IMR-90 (cell line): ENCODE measurements at regions not wholly inside any gene's neighbourhood (a gene's known extent, or its start where the extent isn't known, plus 50 kb on each side); places are given as distances from the start of the nearest gene placed in this dataset.

Source experiments
- ATAC-seq: fragments of 200-7000 bp; cut with Tn5 transposase; 2 replicates; pipeline ENCODE4 v1.9.1; 2020; ENCODE audit warnings: low read depth, mild to moderate bottlenecking, moderate library complexity
- BruUV-seq: library from RNA; stranded (reverse); fragments of 400-500 nt; replicated peaks from 2 replicates; lab custom pipeline; 2021; lab: Mats Ljungman, UMichigan
- CTCF ChIA-PET: fragments of 300-600 bp; formaldehyde crosslinking; extraction: SDS; loops from one replicate; lab custom pipeline; 2021; ENCODE audit warnings: antibody characterized with exemption; lab: Yijun Ruan, JAX
- POLR2A ChIA-PET: fragments of 300-600 bp; sonication (Branson Sonifier 250); formaldehyde crosslinking; loops from one replicate; lab custom pipeline; 2022; ENCODE audit warnings: antibody characterized with exemption; ENCODE audit not compliant: unreplicated experiment; lab: Charles Lee
- DNase-seq: peaks from one replicate; pipeline ENCODE4 v3.0.0; 2013
- H2AFZ ChIP-seq: replicated peaks from 2 replicates; pipeline ENCODE3; 2013; ENCODE audit warnings: low read length, mild to moderate bottlenecking; ENCODE audit not compliant: poor library complexity
- H2AK5ac ChIP-seq: 2 replicates; pipeline ENCODE4 v1.6.1; 2013; ENCODE audit warnings: low read depth, low read length, inconsistent platforms
- H2AK9ac ChIP-seq: replicated peaks from 2 replicates; pipeline ENCODE3; 2013; ENCODE audit warnings: mild to moderate bottlenecking, low read depth, low read length, moderate library complexity; ENCODE audit not compliant: poor library complexity
- H2BK120ac ChIP-seq: 2 replicates; pipeline ENCODE4 v1.6.1; 2013; ENCODE audit warnings: low read depth, low read length, inconsistent platforms
- H2BK15ac ChIP-seq: 3 replicates; pipeline ENCODE4 v1.6.1; 2013; ENCODE audit warnings: low read depth, low read length, inconsistent platforms
- H2BK20ac ChIP-seq: 2 replicates; pipeline ENCODE4 v1.6.1; 2013; ENCODE audit warnings: low read depth, mild to moderate bottlenecking, inconsistent platforms, low read length, moderate library complexity
- H2BK5ac ChIP-seq: 2 replicates; pipeline ENCODE4 v1.6.1; 2013; ENCODE audit warnings: mild to moderate bottlenecking, low read depth, low read length, inconsistent platforms; ENCODE audit not compliant: poor library complexity, severe bottlenecking
- H3K14ac ChIP-seq: replicated peaks from 2 replicates; pipeline ENCODE4 v1.6.1; 2013; ENCODE audit warnings: low read depth, low read length, inconsistent platforms
- H3K18ac ChIP-seq: 2 replicates; pipeline ENCODE4 v1.6.1; 2013; ENCODE audit warnings: low read depth, low read length, control low read depth
- H3K23ac ChIP-seq: 2 replicates; pipeline ENCODE4 v1.6.1; 2013; ENCODE audit warnings: low read depth, low read length, inconsistent platforms
- H3K27ac ChIP-seq: 2 replicates; pipeline ENCODE4 v1.5.1; 2013; ENCODE audit warnings: mild to moderate bottlenecking, control low read depth, low read length; ENCODE audit not compliant: insufficient read depth
- H3K27me3 ChIP-seq: 2 replicates; pipeline ENCODE4 v1.6.1; 2013; ENCODE audit warnings: low read length; ENCODE audit not compliant: control insufficient read depth, insufficient read depth
- H3K36me3 ChIP-seq: 2 replicates; pipeline ENCODE4 v1.6.1; 2013; ENCODE audit warnings: low read length, mixed read lengths; ENCODE audit not compliant: control insufficient read depth, insufficient read depth
- H3K4ac ChIP-seq: 2 replicates; pipeline ENCODE4 v1.6.1; 2013; ENCODE audit warnings: low read depth, low read length, inconsistent platforms
- H3K4me1 ChIP-seq: 2 replicates; pipeline ENCODE4 v1.6.1; 2013; ENCODE audit warnings: low read length, mixed read lengths; ENCODE audit not compliant: control insufficient read depth, insufficient read depth
- H3K4me2 ChIP-seq: 2 replicates; pipeline ENCODE4 v1.6.1; 2013; ENCODE audit warnings: low read depth, mild to moderate bottlenecking, control low read depth, low read length, moderate library complexity
- H3K4me3 ChIP-seq: 2 replicates; pipeline ENCODE4 v1.5.1; 2013; ENCODE audit warnings: low read depth, mild to moderate bottlenecking, control low read depth, low read length, moderate library complexity; ENCODE audit not compliant: insufficient read depth
- H3K56ac ChIP-seq: 2 replicates; pipeline ENCODE4 v1.6.1; 2013; ENCODE audit warnings: low read length, inconsistent platforms; ENCODE audit not compliant: insufficient read depth; ENCODE audit errors: extremely low read depth
- H3K79me1 ChIP-seq, 2 experiments: 2 replicates each; pipeline ENCODE4 v1.6.1; 2013; ENCODE audit warnings: low read length in 2 of 2, inconsistent platforms in 1 of 2, low read depth in 1 of 2
- H3K9ac ChIP-seq: 2 replicates; pipeline ENCODE4 v1.6.1; 2013; ENCODE audit warnings: low read depth, low read length, control low read depth
- H3K9me1 ChIP-seq: 2 replicates; pipeline ENCODE4 v1.6.1; 2013; ENCODE audit warnings: low read length, inconsistent platforms; ENCODE audit not compliant: insufficient read depth
- H3K9me3 ChIP-seq: 2 replicates; pipeline ENCODE4 v1.6.1; 2013; ENCODE audit warnings: low read length; ENCODE audit not compliant: control insufficient read depth, insufficient read depth
- H4K20me1 ChIP-seq: 2 replicates; pipeline ENCODE4 v1.6.1; 2013; ENCODE audit warnings: low read length, inconsistent platforms; ENCODE audit not compliant: insufficient read depth
- H4K5ac ChIP-seq: 2 replicates; pipeline ENCODE4 v1.6.1; 2013; ENCODE audit warnings: mild to moderate bottlenecking, low read depth, low read length, control low read depth
- H4K8ac ChIP-seq, 2 experiments: 2 replicates each; pipeline ENCODE4 v1.6.1; 2013; ENCODE audit warnings: low read depth in 2 of 2, low read length in 2 of 2, control low read depth in 1 of 2, inconsistent platforms in 1 of 2
- H4K91ac ChIP-seq: 2 replicates; pipeline ENCODE4 v1.6.1; 2013; ENCODE audit warnings: low read depth, low read length, inconsistent platforms; ENCODE audit not compliant: insufficient read depth
- CEBPB ChIP-seq: IDR thresholded peaks from 2 replicates; pipeline ENCODE4 v1.6.1; 2012; ENCODE audit warnings: low read depth, low read length, improper control_type of control experiment
- CHD1 ChIP-seq: IDR thresholded peaks from 2 replicates; pipeline ENCODE4 v1.6.1; 2012; ENCODE audit warnings: low read depth, low read length, improper control_type of control experiment
- MAZ ChIP-seq: IDR thresholded peaks from 2 replicates; pipeline ENCODE4 v1.6.1; 2012; ENCODE audit warnings: low read depth, mild to moderate bottlenecking, low read length, improper control_type of control experiment, moderate library complexity, borderline replicate concordance
- NFE2L2 ChIP-seq: fragments of 150-350 bp; IDR thresholded peaks from 2 replicates; pipeline ENCODE4 v1.6.1; 2016; ENCODE audit warnings: low read depth, mild to moderate bottlenecking, low read length
- RAD21 ChIP-seq: IDR thresholded peaks from 2 replicates; pipeline ENCODE4 v1.6.1; 2012; ENCODE audit warnings: low read length, improper control_type of control experiment
- RCOR1 ChIP-seq: IDR thresholded peaks from 2 replicates; pipeline ENCODE4 v1.6.1; 2012; ENCODE audit warnings: mild to moderate bottlenecking, low read length, improper control_type of control experiment; ENCODE audit not compliant: insufficient replicate concordance
- WGBS, 2 experiments: methylation state at CpG; one replicate each; pipeline versions ENCODE4 v1.1.5 to v1.1.7; 2013; ENCODE audit warnings: missing lambda C conversion rate in 2 of 2; ENCODE audit not compliant: insufficient read length in 1 of 2; ENCODE audit errors: extremely low coverage in 2 of 2; 5-methylcytosine and 5-hydroxymethylcytosine counted together
- dilution Hi-C: fragments of 300-500 bp; cut with HindIII; formaldehyde crosslinking; loops from one replicate; pipeline ENCODE4 v1.14.3; 2018; ENCODE audit warnings: low sequenced_read_pairs; ENCODE audit not compliant: unreplicated experiment
- in situ Hi-C: fragments of 300-500 bp; cut with MboI; formaldehyde crosslinking; loops from 3 replicates; pipeline ENCODE4 v1.14.3; 2019; ENCODE audit warnings: low sequenced_read_pairs, inconsistent platforms, mixed read lengths
- intact Hi-C: fragments of 100-400 bp; cut with micrococcal nuclease; formaldehyde crosslinking; loops from 2 replicates; pipeline ENCODE4 v1.10.0; 2022

DNA sequence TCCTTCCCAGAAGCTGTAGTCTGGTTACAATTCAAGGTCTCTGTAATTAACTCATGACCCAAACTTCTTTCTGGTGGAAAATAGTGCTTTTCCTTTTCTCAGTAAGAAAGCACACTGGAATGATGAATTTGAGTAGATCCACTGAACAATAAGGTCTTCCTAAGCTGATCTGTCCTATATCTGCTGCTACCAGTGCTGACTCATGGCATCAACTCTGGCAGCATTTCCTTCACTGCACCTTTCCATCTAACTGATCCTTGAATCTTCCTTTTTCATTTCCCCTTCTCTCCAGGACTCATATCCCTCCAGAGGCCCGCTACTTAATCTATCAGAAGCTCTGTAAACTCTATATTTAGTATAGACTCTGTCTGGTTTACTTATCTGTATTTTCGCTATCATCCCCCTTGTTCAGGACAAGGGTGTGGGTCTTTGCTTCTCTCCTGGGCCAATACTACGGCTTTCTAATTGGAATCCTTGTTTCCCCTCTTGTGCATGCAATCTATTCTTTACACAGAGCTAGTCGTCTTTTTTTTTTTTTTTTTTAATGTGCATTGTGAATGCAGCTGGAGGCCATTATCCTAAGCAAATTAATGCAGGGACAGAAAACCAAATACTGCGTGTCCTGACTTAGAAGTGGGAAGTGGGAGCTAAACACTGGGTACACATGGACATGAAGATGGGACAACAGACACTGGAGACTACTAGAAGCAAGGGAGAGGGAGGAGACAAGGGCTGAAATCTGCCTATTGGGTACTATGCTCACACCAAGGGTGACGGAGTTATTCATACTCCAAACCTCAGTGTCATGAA lies 192.2 kb upstream of the RPS23 start:
- no peak overlapping the region for H3K4ac ChIP-seq
- no peak overlapping the region for H3K18ac ChIP-seq
- H2BK15ac ChIP-seq, result no peak overlapping the region
- no peak overlapping the region for H2BK20ac ChIP-seq
- H3K27me3 ChIP-seq, result peaks cover 4% of the 10 kb centered on the region; the same call in 1 of the 2 replicates
- no peak overlapping the region for H4K5ac ChIP-seq
- no peak overlapping the region for H2AFZ ChIP-seq
- H3K9me3 ChIP-seq, result no peaks in the 10 kb centered on the region
- H3K4me3 ChIP-seq, result no peak overlapping the region
- H3K56ac ChIP-seq, result no peak overlapping the region
- H3K9ac ChIP-seq, result no peak overlapping the region
- intact Hi-C loops (no loop called here), dilution Hi-C loops (no loop called here), in situ Hi-C loops (no loop called here)
- WGBS, 2 experiments, result no CpG with 5 or more reads among the region's 6 CpGs
- no peaks in the 10 kb centered on the region for H3K9me1 ChIP-seq
- ChIA-PET POLR2A (no interaction called here), CTCF (interaction anchor here (0.7 kb wide), 1 partner anchor 1138 kb away, joined by 4 read pairs; no protein-coding TSS in a partner anchor)
- BruUV-seq, result no TSS peak
- no peak overlapping the region for H2BK120ac ChIP-seq
- no peak overlapping the region for H2BK5ac ChIP-seq
- no peak for DNase-seq
- no peak overlapping the region for H4K8ac ChIP-seq
- H3K79me1 ChIP-seq, result no peaks in the 10 kb centered on the region
- no peak overlapping the region for H4K91ac ChIP-seq
- H3K27ac ChIP-seq, result no peak overlapping the region
- no peaks in the 10 kb centered on the region for H4K20me1 ChIP-seq
- no peaks in the 10 kb centered on the region for H3K4me1 ChIP-seq
- no peak overlapping the region for H3K23ac ChIP-seq
- no peak for TF ChIP-seq RCOR1
- TF ChIP-seq CHD1, result no peak
- no peak for TF ChIP-seq CEBPB
- no peak for TF ChIP-seq MAZ
- TF ChIP-seq RAD21, result no peak
- TF ChIP-seq NFE2L2, result no peak
- H2AK5ac ChIP-seq, result no peak overlapping the region
- H3K14ac ChIP-seq, result no peak overlapping the region
- no peak overlapping the region for H2AK9ac ChIP-seq
- H3K36me3 ChIP-seq, result no peaks in the 10 kb centered on the region
- no peak for ATAC-seq
- H3K4me2 ChIP-seq, result no peak overlapping the region
